HG02870 (cell line): ENCODE measurements at regions not wholly inside any gene's neighbourhood (a gene's known extent, or its start where the extent isn't known, plus 50 kb on each side); places are given as distances from the start of the nearest gene placed in this dataset.
A peak's percentile ranks its signal among the peaks of the same experiment; 100 is the strongest.

Source experiments
- ATAC-seq: cut with Tn5 transposase; IDR thresholded peaks from one replicate; pipeline ENCODE4 v1.9.1; 2021; ENCODE audit warnings: mild to moderate bottlenecking, moderate library complexity; ENCODE audit not compliant: unreplicated experiment

DNA sequence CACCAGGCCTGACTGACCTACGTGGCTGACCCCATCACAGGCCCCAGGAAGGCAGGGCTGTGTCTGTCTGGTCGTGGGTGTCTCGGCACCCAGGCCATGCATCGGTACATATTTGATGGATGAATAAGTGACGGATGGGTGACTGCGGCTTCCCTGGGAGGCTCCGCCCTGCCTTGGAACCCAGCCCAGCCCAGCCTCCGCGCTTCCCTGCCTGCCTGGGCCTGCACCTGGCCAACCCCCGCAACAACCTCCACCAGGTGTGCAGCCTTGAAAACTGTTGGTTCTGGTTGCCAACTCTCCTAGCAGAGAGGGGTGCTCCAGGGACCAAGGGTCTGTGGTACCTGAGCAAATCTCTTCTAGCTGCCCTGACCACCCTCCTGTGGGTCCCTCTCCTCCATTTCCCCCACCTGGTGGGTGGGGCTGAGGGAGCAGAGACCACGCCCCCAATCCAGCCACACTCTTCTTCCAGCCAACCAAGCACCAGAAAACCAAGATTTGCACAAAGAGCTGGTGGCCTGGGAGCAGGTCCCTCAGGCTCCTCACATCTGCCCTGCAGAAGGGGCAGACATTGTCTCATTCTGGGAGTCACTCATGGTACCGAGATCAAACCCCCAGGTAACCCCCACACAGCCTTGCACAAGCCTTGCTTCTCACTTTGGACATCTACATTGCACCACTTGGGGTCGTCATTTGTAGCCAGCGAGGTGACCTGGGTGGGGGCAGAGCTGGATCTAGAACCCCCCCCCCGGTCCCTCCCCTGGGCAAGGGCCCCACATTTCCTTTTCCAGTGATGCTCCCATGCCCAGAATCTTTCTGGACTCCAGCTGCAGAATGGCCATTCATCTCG is 100.6 kb upstream of the IER5L start:
- ATAC-seq, result no peak

DNA sequence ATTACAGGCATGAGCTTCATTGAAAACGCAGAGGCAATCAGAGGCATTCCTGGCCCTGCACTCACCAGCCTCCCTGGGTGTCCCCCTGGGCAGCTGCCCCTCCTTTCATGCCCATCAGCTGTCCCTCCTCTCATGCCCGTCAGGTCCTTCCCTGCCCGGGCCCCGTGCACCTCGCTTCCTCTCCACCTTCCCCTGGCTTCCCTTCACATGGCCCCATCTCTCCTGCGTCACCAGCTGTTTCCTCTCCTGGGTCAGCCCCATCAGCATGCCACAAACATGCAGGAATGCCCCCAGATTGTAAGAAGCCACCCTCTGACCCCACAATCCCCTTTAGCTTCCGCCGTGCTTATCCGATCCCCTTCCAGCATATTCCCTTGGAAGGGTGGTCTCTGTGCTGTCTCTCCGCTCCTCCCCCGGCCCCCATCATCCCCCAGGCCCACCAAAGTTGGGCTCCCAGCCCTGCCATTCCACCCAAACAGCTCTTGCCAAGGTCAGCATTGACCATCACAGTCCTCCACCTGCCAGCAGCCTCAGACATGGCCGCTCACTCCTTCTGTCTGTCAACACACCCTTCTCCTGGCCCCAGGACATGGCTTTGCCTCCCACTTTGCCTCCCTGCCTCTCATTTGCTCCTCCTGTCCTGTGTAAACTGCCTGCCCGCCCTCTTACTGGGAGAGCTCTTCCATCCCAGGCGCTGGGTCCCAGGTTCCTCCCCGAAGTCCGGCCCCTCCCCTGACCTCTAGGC is 98.6 kb upstream of the IER5L start:
- no peak for ATAC-seq

DNA sequence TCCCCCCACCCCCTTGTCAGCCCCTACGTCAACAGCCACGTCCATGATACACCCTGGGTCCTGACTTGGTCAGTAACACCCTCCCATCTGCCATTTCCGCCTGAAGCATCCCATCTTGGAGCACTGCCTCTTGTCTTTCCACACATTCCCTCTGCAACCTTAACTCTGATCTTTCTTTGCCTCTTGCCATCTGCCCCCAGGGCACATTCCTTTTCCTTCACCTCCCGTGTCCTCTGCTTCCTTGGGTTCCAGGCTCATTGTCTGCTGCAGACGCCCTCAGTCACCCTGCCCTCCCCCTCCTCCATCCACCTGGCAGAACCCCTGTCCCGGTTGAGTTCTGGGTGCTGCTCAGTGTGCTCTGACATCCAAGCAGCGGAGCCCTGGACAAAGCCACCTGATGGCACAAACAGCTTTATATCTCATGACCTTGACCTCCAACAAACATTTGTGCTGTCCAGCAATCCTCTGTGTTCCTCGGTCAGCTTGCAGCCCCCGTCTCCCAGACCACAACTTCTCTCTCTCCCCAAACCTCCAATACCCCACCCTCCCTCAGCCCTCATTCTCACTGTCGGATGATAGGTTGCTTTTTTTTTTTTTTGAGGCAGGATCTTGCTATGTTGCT is 97.7 kb upstream of the IER5L start:
- ATAC-seq, result no peak

DNA sequence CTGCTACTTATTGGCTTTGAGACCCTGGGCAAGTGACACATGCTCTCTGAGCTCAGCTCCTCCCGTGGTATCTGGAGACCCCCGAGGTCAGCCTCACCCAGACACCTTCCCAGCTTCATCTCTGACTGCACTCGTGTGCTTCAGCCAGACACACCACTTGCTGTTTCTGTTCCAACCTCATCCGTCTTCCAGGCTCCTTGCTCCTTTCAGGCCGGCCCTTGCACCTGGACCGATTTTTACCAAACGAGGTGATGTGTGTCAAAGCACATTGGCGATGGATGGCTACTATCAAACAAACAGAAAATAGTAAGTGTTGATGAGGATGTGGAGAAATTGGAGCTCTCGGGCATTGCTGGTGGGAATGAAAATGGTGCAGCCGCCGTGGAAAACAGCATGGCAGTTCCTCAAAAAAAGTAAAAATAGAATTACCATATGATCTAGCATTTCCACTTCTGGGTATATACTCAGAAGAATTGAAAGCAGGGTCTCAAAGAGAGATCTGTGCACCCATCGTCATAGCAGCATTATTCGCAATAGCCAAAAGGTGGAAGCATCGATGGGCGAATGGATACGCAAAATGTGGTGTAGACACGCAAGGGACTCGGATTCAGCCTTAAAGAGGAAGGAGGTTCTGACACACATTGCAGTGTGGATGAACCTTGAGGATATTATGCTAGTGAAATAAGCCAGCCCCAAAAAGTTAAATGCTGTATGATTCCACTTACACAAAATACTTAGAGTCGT is 96.1 kb upstream of the IER5L start:
- ATAC-seq, result no peak

DNA sequence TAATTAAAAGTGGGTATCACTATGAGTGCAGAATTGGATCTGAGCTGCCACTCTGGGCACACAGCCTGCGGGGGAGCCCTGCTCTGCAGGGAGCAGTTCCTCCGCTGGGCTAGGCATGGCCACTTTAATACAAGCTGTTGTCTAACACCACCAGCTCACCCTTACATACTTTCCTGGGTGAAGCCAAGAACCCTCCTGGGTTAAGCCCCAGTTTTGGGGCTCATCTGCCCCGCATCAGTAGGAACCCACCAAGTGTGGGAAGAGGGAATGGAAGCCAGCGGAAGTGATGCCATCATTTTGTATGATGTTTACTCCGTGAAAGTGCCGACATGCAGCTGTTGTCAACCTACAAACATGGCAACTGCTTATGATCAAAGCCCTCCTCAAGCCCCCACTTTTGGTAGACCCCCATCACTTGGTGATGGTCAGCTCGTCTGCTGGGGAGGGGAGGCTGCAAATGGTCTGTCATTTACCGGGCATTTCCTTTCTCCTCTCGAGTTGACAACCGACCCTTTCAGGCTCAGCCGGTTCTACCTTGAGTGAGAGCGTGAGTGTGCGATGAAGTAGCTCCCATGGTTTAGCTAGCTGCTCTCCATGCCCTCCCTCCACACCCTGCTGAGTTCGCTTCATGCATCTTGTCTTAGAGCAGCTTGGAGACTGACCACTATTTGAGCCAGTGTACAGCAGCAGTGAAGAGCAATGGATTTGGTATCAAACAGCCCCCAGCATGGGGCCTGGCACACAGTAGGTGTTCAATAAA is 95.3 kb upstream of the IER5L start:
- ATAC-seq, result no peak

DNA sequence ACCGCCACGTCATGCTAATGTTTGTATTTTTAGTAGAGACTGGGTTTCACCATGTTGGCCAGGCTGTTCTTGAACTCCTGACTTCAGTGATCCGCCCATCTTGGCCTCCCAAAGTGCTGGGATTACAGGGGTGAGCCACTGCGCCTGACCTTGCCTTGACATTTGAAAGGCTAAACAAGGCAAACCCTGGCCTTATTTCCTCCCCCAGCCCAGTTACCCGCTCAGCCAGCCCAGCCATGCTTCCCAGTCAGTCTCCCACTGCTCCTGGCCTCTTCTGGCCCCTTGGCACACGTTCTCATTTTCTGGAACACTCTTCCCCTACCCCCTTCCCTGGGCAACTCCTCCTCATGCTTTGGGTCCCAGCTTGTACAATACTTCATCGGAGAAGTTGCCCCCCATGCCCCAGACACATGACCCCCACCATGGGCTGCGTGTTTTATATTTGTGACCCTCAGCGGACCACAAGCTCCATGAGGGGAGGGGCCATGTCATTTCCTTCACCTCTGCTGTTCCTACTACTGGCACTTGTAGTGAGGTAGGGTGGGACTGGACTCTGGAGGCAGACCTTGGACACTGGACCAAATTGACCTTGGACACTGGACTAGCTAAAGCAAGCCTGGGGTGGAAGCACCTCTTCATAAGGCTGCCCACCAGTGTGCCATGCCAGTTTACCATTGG is 94.4 kb upstream of the IER5L start:
- no peak for ATAC-seq

DNA sequence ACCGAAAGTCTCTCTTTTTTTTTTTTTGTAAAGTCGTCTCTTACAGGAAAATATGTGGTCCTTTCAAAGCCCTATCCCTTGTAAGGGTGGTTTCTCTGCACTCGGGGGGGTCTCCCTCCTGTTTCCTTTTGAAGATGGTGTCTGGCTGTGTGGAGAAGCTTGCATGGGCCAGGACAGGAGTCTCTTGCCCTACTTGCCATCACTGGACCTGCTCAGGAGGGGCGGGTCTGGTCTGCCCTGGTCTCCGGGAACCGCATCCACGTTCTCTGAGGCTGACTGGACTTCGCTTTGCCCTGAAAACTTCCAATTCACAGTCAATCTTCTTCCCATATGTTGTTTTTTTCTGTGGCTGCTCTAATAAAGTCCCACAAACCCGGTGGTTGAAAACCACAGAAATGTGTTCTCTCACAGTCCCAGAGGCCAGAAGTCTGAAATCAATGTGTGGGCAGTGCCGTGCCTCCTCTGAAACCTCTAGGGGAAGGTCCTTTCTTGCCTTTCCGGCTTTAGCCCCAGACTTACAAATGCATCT is 92.9 kb upstream of the IER5L start:
- peak; percentile 59 for ATAC-seq

DNA sequence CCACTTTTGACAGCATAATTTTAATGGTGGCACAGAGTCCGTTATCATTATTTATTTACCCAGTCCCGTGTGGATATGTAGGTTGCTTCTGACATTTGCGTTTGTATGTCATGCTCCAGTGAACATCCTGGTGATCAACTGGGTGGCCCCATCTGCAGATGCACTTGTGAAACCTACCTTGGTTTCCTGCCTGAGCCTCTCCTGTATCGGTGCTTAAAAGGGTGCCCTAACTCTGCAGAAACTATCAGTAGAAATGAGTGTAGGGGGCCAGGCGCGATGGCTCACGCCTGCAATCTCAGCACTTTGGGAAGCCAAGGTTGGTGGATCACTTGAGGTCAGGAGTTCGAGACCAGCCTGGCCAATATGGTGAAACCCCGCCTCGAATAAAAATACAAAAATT is 92.1 kb upstream of the IER5L start:
- ATAC-seq, result peak; percentile 65

DNA sequence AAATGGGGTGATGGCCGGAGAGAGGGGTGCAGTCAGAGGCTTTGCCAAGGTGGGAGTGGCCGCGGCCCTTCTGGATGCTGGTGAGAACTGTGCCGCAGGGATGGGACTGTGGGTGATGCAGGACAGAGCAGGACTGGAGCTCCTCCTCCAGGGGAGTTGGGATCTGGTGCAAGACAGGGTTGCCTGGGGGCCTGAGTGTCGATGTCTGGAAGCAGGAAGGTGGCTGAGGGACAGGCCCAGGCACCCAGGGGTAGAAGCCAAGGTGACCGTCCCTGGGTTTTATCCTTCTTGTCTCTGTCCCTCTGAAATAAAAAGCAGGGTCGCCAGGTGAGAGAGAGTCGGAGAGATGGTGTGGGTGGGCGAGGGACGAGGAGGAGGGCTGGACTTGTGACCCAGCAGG is 89.1 kb upstream of the IER5L start:
- no peak for ATAC-seq

DNA sequence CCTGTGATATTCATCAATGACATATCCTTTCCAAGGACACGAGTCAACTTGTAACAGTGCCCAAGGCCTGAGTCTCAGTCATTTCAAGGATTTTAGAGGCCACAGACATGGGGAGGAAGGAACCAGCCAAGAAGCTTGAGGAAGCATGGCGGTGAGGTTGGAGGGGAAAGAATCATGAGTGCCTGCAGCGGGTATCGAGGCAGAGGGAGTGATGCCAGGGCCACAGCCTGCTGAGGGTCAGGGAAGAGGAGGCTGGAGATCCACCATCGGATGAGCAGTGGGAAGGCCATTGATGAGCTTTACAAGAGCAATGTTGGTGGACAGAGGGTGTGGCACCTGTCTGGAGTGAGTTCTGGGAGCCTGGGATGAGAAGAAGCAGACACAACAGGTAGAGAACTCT is 88.5 kb upstream of the IER5L start:
- no peak for ATAC-seq

DNA sequence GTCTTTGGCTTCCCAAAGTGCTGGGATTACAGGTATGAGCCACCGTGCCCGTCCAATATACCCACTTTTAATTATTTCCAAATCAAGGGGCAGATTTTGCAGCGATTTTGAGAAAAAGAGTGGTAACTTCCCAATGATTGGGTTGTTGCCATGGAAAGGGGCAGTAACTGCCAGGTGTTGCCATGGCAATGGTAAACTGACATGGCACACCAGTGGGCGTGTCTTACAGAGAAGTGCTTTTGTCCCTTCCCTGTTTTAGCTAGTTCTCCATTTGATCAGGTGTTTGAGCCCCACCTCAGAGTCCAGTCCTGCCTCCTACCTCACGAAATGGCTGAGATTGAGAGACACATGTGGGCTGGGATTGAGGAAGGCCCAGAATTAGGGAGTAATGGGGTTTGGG is 86.3 kb upstream of the IER5L start:
- ATAC-seq, result no peak

DNA sequence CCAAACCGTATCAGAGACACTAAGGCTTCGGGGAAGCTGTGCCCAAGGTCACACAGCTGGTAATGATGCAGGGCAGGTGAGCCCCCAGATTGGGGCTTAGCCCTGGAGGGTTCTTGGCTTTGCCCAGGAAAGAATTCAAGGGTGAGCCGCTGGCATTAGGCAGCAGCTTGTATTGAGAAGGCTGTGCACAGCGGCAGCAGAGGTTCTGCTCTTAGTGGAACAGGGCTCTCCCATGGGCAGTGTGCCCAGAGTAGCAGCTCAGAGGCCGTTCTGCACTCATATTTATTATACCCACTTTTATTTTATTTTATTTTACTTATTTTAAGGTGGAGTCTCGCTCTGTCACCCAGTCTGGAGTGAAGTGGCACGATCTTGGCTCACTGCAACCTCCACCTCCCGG is 85.8 kb upstream of the IER5L start:
- ATAC-seq, result no peak

DNA sequence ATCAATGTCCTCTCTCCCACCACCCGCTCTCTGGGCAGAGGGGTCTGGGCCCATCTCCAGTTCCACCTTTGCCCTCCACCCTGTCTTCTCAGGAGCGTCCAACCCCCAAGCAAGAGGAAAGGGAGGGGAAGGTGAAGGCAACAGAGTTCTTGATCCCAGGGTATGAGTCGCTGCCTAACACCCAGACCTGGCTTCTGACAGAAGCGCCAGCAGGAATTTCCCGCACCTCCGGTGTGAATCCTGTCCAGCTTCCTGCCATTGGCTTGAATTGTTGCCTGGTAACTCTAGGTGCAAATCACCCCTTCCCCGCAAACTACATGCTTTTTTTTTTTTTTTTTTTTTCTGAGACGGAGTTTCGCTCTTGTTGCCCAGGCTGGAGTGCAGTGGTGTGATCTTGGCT is 84.2 kb upstream of the IER5L start:
- ATAC-seq, result no peak

DNA sequence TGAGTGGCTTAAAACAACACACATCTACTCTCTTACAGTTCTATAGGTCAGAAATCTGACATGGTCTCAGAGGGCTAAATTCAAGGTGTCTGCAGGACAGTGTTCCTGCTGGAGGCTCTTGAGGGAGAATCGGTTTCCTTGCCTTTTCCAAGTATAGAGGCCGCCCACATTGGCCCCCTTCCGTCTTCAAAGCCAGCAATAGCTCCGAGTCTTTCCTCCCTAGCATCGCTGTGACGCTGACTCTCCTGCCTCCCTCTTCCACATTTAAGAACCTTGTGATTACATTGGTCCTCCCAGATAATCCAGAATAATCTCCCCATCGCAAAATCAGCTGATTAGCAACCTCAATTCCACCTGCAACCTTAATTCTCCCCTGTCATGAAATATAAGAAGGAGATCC is 81.3 kb upstream of the IER5L start:
- no peak for ATAC-seq

DNA sequence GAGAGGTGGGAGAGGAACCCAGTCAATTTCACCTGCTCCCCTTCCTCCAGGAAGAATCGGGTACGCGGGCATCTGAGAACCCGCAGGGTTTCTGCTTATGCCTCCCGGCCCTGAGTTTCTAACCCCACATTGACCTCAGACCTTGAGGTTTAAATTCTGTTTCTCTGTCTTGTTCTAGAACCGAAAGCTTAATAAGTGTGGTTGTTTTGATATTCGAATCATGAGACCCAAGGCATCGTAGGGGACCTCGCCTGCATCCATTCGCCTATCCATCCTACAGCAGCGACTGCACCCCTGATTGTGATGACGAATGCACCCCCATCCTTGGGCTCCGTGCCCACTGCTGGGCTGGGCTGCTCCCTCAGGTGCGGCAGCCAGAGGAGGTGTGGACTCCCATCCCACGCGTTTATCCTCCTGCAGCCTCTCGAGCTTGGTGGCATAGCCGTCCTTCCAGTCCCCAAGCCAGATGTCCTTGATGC is 80.8 kb upstream of the IER5L start:
- ATAC-seq, result no peak

DNA sequence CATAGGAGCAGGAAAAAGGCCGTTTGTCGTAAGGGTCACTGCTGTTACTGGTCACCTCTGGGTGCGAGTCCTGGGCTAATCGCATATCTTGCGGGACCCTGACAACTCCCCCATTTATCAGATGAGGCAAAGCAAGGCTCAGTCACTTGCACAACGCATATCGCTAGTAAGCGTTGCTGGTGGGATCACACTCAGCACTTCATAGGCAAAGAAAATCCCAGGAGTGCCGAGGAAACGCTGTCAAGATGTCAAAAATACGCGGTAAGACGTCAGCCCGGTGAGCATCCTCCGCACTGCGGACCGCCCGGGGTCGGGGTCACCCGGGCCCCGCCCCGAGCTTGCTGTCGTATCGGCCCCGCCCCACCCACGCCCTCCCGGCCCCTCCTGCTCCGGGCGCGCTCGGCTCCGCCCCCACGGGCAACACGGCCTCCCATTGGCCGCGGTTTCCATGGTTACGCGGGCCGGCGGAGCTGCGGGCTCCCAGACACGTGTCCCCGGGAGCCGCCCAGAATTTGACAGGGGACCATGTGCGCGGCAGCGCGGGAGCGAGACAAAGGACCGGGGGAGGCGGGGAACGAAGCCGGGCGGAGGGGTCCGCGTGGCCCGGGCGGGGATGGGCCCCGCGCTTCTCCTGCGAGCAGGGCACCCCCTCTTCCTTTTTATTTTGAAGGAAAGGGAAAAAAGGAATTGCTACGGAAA is 80.2 kb upstream of the IER5L start:
- ATAC-seq, result no peak

DNA sequence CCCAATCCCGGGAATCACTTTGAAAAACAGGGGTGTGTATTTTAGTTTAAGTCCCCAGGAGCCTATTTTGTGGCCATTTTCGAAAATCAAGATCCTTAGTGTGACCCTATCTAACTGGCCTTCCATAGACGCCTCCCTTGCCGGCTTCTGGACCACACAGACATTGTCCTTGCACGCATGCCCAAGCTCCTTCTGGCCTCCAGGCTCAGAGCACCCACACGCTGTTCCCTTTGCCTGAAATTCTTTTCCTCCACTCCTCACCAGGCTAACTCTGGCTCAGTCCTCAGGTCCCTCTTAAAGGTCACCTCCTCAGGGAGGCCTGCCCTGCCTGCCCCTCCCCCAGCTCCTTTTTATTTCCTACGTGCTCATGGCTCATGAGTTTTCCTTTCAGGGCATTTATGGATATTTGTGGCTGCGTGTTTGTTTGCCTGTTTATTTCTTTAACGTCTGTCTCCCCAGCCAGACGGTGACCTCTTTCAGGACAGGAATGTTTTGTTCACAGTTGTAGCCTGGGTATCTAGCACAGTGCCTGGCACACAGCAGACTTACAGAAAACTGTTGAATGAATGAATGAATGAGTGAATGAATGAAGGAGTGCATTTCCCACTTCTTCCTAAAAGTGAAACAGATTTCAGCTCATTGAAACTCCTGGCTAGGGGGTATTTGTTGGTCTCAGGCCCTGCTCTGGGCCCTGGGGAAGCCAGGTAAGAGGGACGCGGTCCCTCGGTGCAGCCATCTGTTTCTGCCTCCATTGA is 79.1 kb upstream of the IER5L start:
- no peak for ATAC-seq

DNA sequence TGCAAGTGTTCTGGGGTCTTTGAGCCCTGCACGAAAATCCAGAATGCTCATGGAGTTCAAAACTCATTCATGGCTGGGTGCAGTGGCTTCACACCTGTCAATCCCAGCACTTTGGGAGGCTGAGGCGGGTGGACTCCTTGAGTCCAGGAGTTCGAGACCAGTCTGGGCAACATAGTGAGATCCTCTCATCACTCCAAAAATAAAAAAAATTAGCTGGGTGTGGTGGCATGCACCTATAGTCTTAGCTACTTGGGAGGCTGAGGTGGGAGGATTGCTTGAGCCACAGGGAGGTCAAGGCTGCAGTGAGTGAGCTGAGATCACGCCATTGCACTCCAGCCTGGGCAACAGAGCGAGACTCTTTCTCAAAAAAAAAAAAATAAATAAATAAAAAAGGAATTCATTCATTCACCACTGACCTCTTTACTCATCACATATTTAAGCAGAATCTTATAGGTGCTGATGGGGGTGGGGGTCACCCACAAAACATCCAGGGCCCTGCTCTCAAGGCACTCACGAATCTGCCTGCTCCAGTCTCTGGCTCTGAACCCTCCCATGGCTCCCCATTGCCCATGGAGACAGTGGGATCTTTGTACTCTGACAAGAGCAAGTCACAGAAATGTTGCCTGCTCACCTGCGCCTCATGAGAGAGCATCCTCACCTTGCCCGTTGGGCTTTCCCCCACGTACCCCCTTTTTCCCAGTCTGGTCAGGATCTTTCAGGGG is 76.7 kb upstream of the IER5L start:
- no peak for ATAC-seq
